Activated T-helper 1 cell treated with Interleukin-2 at 50 U/mL for 16 hours (primary cell): ENCODE measurements at regions not wholly inside any gene's neighbourhood (a gene's known extent, or its start where the extent isn't known, plus 50 kb on each side); places are given as distances from the start of the nearest gene placed in this dataset.

Experiments
- DNase-seq: peaks from one replicate; pipeline ENCODE4 v3.0.0-alpha.2; 2020; ENCODE audit warnings: low read depth

GRCh38 chr5:167866797-167867196, 424.6 kb upstream of the WWC1 start:
- DNase-seq = no peak

GRCh38 chr5:167867281-167867680, 424.2 kb upstream of the WWC1 start:
- no peak for DNase-seq

DNA sequence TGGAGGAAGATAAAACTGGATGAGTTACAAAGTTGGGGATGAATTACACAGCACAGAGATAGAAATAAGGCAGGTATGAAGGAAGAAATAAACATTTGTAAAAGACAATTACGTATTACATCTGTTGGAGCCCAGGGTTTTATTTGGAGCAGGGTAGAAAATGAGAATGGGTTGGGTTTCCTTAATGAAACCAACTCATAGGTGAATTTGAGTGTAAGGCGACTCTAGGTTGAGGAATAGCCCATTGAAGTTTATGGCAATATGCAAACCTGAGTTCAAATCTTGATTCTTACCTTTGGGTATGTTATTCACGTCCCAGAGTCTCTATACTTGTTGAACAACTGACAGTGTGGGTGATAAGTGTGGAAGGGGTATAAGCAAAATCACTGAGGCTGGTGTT, 422.3 kb upstream of the WWC1 start:
- no peak for DNase-seq

GRCh38 chr5:167870055-167870454, 421.4 kb upstream of the WWC1 start:
- DNase-seq = no peak

- no peak for DNase-seq
Measured at GRCh38 chr5:167871091-167871490, 420.4 kb upstream of the WWC1 start.

GRCh38 chr5:167872791-167873190, 418.7 kb upstream of the WWC1 start:
- no peak for DNase-seq

- no peak for DNase-seq
Measured at GRCh38 chr5:167877114-167877722, 414.2 kb upstream of the WWC1 start.

- DNase-seq = no peak
Measured at GRCh38 chr5:167877924-167878323, 413.5 kb upstream of the WWC1 start.

DNA sequence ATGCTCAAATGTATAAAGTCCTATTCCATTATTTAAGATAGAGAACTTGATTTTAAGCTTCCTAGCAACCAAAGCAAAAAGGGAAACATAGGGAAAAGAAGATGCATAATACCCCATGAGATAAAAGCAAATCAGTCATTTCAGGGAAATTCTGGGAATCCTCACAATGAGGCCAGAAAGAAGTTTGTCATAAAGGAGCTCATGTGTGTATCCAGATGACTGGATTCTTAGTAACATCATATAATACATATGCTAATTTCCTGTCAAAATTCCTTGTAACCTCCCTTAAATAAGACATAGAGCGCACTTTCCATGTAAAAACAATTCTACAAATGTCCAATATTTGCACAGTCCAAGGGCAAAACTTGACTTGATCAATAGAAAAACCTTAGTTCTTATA, 411.0 kb upstream of the WWC1 start:
- DNase-seq = no peak

- DNase-seq = no peak
Measured at GRCh38 chr5:167881041-167881440, 410.4 kb upstream of the WWC1 start.

- DNase-seq = no peak
Measured at GRCh38 chr5:167886196-167886595, 405.2 kb upstream of the WWC1 start.

DNA sequence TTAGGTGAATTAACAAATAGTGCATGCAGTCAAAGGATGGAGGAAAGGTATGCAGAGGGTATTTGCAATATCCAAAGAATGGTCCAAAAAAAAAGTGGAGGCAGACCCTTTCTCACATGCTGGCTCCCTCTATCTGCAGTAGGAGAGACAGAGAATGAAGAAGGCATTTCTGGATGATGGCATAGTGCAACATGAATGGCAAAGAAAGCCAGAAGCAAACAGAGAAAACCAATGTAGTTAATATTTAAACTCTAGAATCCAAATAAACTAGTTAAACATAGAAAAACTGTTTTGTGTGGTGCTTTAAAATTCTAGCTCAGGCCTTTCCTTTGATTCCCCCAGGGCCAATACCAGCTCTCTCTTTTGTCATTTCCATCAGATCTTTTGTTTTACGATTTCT, 403.1 kb upstream of the WWC1 start:
- DNase-seq = no peak

DNA sequence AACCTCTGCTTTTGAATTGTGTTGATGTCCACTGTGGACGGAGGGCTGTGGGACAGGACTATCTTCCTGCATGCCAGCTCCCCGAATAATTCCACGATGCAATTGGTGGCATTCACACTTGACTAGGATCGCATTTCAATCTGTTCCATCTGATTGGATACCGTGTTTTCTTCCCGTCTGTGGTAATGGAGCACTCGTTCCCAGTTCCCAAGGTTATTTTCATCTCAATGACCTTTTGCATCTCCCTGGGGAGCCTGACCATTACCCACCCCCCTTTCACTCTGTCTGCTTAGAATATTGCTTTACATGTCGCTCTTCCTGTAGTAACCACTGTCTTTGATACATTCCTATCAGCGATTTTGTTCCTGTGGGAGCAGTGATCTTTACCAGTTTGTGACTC, 402.2 kb upstream of the WWC1 start:
- no peak for DNase-seq

- no peak for DNase-seq
Measured at GRCh38 chr5:167892352-167893115, 398.9 kb upstream of the WWC1 start.

DNA sequence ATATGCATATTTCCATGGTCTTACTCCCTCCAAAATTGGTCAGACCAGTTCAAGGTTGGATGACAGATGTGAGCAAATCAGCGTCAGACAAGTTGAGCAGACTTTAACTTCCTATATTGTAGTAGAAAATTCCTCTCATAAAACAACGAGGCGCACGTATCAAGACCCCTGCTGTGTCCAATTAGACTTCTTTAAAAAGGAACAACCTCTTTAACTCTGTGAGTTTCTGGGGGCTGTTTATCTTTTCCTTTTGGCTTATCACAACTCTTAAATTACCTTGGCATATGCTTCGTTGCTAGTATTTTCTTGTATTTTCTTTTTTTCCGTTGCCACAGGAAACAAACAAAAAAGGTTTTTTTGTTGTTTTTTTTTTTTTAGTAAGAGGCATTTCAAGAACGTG, 398.2 kb upstream of the WWC1 start:
- no peak for DNase-seq

GRCh38 chr5:167894631-167895472, 396.6 kb upstream of the WWC1 start:
- no peak for DNase-seq

DNA sequence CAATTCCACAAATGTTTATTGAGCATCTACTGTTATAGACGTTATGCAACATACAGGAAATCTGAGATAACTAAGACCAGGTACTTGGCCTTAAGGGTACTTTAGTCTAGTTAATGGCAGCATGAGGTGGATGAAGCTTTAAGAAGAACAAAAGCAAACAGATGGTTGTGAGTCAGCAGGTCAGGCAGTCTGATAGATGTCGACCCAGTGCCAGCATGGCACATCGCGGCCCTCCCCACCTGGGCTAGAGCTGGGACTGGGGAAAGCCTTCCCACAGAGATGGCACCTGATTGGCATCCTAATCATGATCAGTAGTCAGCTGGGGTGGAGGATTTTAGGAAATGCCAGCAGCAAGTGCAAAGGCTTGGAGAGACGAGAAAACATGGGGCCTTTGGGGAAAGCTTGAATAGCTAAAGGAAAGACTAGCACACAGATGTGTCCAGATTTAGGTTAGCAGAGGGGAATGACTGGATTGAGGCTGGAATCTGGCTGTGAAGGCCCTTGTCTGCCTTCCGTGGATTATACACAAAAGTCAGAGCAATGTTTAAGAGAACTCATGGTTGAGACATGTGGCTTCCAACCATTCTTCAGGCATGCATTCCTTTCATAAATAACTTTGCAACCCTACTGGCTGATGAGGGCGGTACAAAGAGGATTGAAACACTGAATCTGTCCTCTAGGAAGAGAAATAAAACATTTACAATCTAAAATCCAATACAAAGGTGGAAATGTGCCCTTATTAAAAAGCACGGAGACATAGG, 395.4 kb upstream of the WWC1 start:
- DNase-seq = no peak

DNA sequence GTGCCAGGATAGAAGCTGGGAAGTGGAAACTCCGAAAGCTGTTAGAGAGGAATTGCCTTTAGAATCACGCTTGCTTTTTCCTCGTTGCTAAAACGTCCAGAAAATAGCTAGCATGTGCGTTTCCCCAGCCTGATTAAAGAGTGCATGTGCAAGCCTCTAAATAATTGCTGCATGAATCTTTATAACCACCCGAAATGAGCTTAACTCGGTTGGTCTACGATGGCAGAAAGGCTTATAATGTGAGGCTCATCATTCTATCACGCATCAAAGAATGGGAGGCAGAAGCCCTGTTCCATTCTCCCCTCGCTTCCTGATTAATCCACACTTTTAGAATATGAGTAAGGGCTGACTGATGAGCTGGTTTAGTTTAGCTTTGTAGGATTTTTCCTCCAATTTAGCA, 394.6 kb upstream of the WWC1 start:
- DNase-seq = no peak

DNA sequence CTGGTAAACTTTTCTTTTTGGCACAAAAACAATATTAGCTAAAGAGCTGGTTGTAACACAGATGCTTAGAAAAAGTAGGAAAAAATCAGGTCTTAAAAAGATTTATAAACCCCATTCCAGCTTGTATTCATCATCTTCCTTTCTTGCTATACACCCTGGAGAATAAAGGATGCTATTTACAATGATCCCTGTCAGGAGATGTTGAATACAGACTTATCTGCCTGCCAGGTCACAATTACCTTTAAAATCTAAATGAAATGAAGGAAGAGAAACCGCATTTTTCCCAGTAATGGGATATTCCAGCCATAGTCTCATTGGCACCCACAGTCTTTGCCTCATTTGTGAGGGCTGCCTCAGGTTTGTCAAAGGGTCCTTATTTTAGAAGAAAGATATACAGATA, 394.1 kb upstream of the WWC1 start:
- DNase-seq = no peak

- no peak for DNase-seq
Measured at GRCh38 chr5:167898361-167899042, 392.9 kb upstream of the WWC1 start.

DNA sequence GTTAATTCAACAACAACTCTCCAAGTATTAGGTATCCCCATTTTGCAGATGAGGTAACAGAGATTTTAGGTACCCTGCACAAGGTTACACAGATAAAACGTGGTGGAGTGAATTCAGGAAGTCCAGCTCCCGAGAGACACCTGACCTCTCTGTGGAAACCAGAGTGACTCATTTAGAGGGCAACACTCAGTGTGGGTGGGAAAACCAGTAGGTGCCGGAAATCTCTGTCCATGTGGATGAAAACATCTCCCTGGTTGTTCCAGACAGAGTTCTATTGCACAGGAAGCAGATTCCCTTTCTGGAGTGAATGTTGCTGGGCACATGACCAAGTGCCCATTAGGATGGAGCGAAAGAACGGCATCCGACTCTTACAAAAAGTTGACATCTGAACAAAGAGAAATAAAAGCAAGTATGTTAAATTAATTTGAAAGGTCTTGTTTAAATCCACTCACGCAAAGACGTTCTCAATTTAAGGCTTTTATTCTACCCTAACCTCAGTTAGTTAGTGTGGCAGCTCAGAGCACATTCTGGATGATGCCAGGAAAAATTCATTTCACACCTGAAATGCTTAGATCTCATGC, 391.9 kb upstream of the WWC1 start:
- DNase-seq = no peak
